GM12891 (cell line): ENCODE measurements at regions not wholly inside any gene's neighbourhood (a gene's known extent, or its start where the extent isn't known, plus 50 kb on each side); places are given as distances from the start of the nearest gene placed in this dataset.

Experiments used
- PAX5 ChIP-seq: IDR thresholded peaks from 2 replicates; pipeline ENCODE4 v1.6.1; 2011; ENCODE audit warnings: low read length, moderate library complexity, mild to moderate bottlenecking; ENCODE audit not compliant: insufficient read depth, severe bottlenecking
- POLR2A ChIP-seq: IDR thresholded peaks from 2 replicates; pipeline ENCODE4 v1.6.1; 2011; ENCODE audit warnings: low read depth, low read length, control low read depth
- POLR2AphosphoS5 ChIP-seq: IDR thresholded peaks from 2 replicates; pipeline ENCODE4 v1.6.1; 2011; ENCODE audit warnings: low read depth, low read length, control low read depth
- POU2F2 ChIP-seq: IDR thresholded peaks from 2 replicates; pipeline ENCODE4 v1.6.1; 2011; ENCODE audit warnings: low read depth, mild to moderate bottlenecking, control low read depth, low read length, moderate library complexity
- SPI1 ChIP-seq: IDR thresholded peaks from 2 replicates; pipeline ENCODE4 v1.6.1; 2011; ENCODE audit warnings: low read depth, low read length, control low read depth
- TAF1 ChIP-seq: IDR thresholded peaks from 2 replicates; pipeline ENCODE4 v1.6.1; 2011; ENCODE audit warnings: low read depth, low read length, control low read depth

- TF ChIP-seq POLR2A (no peak), PAX5 (no peak), POU2F2 (no peak), POLR2AphosphoS5 (no peak), TAF1 (no peak), SPI1 (no peak)
Observed at GRCh38 chr16:55014022-55014421, 83.4 kb downstream of the IRX5 start.
